GM19467 (cell line): ENCODE measurements at regions not wholly inside any gene's neighbourhood (a gene's known extent, or its start where the extent isn't known, plus 50 kb on each side); places are given as distances from the start of the nearest gene placed in this dataset.

Experiments used
- ATAC-seq: cut with Tn5 transposase; IDR thresholded peaks from one replicate; pipeline ENCODE4 v1.9.1; 2021; ENCODE audit warnings: mild to moderate bottlenecking, moderate library complexity; ENCODE audit not compliant: unreplicated experiment

GRCh38 chr10:105698592-105698991 lies 1057.5 kb downstream of the SORCS3 start:
- no peak for ATAC-seq

- no peak for ATAC-seq
Measured at GRCh38 chr10:105697290-105697780, 1056.2 kb downstream of the SORCS3 start.

GRCh38 chr10:105691811-105692210 lies 1050.7 kb downstream of the SORCS3 start:
- ATAC-seq, result no peak

GRCh38 chr10:105682911-105683310 lies 1041.8 kb downstream of the SORCS3 start:
- no peak for ATAC-seq

GRCh38 chr10:105681051-105681450 lies 1040.0 kb downstream of the SORCS3 start:
- ATAC-seq, result no peak

- ATAC-seq, result no peak
Measured at GRCh38 chr10:105679781-105680180, 1038.7 kb downstream of the SORCS3 start.

GRCh38 chr10:105675333-105675732 lies 1034.2 kb downstream of the SORCS3 start:
- no peak for ATAC-seq

GRCh38 chr10:105674448-105674847 lies 1033.4 kb downstream of the SORCS3 start:
- ATAC-seq, result no peak

GRCh38 chr10:105658696-105659095 lies 1017.6 kb downstream of the SORCS3 start:
- no peak for ATAC-seq

GRCh38 chr10:105656856-105657255 lies 1015.8 kb downstream of the SORCS3 start:
- no peak for ATAC-seq

GRCh38 chr10:105650306-105650705 lies 1009.2 kb downstream of the SORCS3 start:
- no peak for ATAC-seq

- ATAC-seq, result no peak
Measured at GRCh38 chr10:105647354-105647753, 1006.3 kb downstream of the SORCS3 start.

- no peak for ATAC-seq
Measured at GRCh38 chr10:105644978-105645377, 1003.9 kb downstream of the SORCS3 start.

GRCh38 chr10:105644559-105644958 lies 1003.5 kb downstream of the SORCS3 start:
- ATAC-seq, result no peak

GRCh38 chr10:105644091-105644490 lies 1003.0 kb downstream of the SORCS3 start:
- ATAC-seq, result no peak

GRCh38 chr10:105643660-105644059 lies 1002.6 kb downstream of the SORCS3 start:
- ATAC-seq, result no peak

GRCh38 chr10:105634281-105634680 lies 993.2 kb downstream of the SORCS3 start:
- ATAC-seq, result no peak

- no peak for ATAC-seq
Measured at GRCh38 chr10:105615715-105616365, 974.8 kb downstream of the SORCS3 start.

- no peak for ATAC-seq
Measured at GRCh38 chr10:105611244-105611798, 970.2 kb downstream of the SORCS3 start.

GRCh38 chr10:105609451-105609850 lies 968.4 kb downstream of the SORCS3 start:
- ATAC-seq, result no peak

- no peak for ATAC-seq
Measured at GRCh38 chr10:105605918-105606317, 964.8 kb downstream of the SORCS3 start.

GRCh38 chr10:105605104-105605503 lies 964.0 kb downstream of the SORCS3 start:
- no peak for ATAC-seq

GRCh38 chr10:105598207-105598606 lies 957.1 kb downstream of the SORCS3 start:
- ATAC-seq, result no peak
